Activated T-cell treated with anti-CD3 and anti-CD28 coated beads for 48 hours (primary cell): ENCODE measurements at regions not wholly inside any gene's neighbourhood (a gene's known extent, or its start where the extent isn't known, plus 50 kb on each side); places are given as distances from the start of the nearest gene placed in this dataset.
"Not testable (repeated sequence)": the region's sequence is repeated elsewhere in the genome, so short reads cannot be mapped to it uniquely, and the experiment has no call there.

ENCODE experiments used
- DNase-seq: peaks from one replicate; pipeline ENCODE4 v3.0.0-alpha.2; 2020; ENCODE audit warnings: low read depth

DNA sequence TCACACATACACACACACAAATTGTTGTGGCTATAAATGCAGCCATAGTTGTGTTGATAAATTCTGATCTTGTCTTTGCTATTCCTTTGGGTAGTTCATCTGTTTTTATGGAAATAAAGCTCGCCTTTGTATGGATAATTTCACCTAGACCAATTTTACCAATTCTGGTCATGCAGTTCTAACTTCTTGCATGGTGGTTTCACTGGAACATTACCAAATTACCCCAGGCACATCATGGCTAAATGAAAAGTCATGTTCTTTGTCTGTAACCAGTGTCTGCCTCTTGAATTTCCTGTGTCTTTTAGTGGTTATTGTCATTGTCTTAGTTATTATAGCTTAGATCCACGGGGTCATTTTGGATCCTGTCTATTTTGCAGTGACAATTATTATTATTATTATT is 50.3 kb upstream of the TMC1 start:
- DNase-seq, result no peak

DNA sequence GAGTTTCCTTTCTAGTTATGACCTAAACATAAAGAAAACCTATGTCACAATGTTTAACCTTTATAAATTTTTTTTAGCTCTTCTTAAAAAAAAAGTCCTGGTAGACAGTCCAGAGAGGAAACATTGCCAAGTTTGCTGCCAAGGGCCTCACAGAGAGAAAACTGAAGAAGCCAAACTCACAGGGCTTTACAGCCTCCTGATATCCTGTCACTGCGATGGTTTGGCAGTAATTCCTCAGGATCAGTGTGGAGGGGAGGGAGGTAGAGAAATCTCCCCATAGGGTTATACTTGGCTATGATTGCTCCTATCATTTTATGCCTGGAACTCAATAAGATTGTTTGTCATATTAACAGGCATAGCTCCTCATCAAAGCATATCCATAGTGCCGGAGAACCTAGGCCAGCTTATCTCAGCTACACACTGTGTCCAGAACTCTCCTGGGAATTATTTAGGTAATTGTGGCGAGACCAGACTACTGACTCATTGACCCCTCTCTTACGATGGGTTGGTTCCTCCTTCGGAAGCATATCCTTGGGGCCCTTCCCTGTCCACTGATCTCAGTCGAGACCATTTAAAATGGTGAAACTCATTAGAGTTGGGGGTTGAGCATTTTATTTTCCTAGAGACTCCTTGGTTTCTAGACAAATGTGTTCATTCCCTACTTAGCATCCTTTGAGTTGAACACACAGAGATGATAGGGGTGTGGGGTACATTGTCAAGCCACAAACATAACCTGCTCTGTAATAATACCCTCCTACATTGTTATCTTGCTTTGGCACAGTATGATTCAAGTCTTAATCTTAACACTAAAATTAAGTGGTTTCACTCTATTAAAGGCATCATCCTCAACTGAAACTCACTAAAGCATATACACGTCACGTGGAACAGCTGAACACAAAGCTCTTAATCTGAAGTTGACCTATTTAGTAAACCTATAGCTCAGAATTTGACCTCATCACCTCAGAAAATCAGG is 53.4 kb upstream of the TMC1 start:
- DNase-seq, result no peak

DNA sequence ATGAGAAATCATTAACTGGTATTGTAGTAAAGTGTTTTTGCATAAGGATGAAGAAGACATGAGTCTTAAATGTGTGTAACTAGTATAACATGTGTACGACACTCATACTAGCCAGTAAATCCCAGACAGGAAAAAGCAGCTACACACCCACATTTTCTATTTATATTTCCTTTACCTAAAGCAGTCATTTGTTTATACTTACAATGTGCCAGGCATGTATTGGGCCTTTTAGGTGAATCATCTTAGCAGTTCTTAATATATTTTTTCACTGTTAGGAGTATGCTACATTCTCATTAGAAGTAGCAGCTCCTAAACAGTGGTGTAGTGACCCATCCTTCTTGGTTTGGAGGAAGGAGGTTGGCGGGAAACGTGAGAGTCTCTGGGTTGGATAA is 55.8 kb upstream of the TMC1 start:
- DNase-seq, result no peak

DNA sequence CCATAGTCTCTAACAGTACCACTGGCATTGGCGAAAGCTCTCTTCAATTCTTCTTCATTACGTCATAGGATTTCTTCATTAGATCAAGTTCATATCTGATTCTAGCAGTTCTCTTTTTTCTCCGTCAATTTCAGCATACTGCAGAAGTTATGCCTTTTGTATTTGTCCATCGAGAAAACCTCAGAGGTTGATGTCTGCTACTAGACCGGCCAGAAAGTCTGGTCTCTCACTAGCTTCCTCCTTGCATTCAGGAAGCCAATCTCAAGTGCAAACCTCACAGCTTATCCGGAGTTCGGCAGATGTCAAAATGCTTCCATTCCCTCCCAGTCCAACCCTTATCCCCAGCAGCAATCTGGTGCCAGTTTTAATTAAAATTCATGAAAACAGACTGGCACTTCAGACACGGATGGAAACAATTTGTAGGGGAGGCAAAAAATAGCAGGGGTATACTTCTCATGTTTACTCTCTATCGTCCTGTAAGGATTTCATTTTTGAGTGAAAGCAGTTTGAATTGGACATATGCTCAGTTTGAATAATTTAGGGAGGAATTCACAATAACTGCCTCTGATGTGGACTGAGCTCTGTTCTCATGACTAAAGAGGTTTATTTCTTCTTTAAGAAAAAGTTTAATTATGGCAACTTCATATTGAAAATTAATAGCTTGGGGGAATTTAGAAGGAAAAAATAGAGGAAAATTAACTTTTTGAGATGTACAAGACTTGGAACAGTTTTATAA is 56.4 kb upstream of the TMC1 start:
- DNase-seq, result no peak

DNA sequence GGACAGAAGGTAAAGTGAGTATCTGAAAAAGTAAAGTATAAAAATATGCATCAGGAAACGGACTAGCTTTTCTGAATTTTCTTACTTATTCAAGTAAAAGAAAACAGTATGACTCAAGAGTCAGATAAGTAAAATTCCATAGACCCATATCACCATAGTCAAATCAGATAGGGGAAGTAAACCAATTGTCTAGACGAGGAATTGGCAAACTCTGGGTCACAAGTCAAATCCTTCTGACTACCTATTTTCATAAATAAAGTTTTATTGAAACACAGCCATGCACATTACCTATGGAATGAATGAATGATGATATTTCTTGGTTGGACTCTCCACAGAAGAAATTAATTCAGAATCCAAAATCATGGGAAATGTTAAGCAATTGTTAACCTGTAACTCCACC is 59.1 kb upstream of the TMC1 start:
- DNase-seq, result no peak

DNA sequence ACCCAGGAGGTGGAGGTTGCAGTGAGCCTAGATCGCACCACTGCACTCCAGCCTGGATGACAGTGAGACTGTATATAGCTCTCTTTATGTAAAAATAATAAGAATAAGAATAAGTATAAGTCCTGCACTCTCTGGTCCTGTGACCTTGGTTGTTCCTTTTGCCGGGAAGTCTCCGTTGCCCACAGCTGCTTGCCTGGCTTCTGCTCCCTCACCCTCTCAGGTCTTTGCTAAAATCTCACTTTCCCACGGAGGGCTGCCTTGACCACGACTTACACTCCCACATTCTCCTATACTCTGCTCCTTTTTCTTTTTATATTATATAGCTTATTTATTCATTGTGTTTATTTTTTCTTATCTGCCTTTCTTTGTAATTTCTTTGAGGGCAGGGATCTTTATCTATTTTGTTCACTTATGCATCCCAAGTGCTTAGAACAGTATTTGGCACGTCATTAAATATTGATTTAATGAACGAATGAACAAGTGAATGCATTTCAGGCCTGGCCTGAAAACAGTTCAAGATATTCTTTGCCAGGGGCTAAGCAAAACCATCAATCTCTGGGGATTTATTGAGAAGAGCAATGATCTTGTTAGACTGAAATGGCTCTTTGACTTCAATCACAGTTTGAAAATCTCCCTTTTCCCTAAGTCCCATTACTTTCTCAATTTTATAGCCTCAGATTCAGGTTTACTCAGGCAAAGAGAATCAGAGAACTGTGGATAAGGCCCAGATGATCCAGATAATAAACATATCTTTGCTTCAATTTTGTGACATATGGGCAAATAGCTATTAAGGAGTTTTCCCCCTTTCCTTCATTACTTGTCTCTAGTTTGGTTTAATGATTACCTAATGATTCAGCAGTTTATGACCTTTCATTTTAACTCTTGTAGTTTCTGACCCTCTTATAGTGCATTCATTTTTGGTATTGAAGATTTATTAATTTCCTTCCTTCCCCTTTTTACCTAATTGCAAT is 60.8 kb upstream of the TMC1 start:
- no peak for DNase-seq

DNA sequence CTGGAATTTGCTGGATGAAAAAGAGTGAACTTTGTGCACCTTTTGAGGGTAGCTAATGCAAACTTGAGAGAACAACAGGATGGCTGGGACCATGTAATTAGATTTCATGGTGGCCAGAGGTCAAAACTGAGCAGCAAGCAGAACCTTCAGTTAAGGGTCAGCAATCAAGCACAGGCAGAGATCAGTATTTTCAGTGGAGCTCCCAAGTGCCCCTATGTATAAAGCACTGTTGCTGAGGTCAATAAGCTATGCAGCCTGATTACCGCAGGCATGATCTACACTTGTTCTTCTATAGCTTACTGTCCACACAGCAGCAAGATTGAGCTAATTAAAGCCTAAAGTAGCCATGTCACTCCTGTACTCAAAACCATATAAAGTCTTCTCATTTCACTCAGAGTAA is 62.1 kb upstream of the TMC1 start:
- no peak for DNase-seq

DNA sequence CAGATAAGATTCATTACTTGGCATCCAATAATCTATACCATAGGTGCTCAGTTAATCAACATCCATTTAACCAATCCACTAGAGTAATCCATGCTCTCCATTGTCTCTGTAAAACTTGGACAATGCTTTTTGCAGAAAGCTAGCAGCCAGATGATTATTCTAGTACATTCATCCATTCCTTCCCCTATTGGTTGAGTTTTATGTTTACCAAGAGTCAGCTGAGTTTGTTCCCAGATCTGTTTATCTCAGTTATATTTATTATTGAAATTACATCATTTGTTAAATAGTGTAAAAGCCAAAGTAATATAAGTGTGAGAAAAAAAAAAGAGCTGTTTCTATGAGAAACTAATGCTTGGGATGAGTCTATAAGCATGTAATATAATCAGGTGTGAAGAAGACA is 63.3 kb upstream of the TMC1 start:
- DNase-seq, result no peak

DNA sequence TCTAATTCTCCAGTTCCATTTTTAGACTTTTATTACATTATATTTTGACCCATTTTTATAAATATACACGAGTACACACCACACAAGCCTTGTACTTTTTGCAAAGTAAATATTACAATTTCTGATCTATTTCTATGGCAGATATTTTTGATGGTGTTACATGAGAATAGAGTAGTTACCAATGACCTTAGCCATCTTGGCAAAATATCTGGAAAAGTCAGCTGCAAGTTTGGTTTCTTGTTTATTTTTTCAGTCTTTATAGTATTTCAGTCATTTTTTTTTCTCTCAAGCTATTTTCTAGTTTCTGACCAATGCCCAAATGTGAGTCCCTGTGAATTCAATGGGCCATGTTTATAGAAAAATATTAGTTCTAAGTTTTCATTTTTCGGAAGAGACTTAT is 64.0 kb upstream of the TMC1 start:
- no peak for DNase-seq

DNA sequence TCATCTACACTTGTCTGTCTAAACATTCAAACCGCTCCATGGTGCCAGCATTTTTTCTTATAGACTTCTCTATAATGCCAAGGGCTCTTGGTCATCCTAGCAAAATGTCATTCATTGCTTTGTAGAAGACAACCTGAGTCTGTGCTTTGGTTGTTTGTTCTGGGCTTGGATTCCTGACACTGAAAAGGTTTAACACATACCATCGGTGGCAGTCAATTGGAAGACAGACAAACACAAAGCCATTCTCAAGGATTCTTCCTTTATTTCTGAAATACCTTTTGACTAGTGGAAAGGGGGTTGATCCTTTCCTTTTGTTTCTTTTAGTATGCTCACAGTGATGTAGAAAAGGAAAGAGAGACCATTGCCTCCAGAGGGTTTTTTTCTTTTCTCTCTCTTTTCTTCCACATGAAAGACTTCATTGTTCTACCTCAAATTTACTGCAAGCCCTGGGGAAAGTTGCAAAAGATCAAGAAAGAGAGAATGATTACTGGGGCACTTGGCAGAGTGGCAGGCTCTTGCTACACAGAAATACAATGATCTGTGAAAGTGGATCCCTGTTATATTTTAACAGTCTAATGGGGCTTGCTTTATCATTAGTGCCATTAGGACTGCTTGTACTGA is 66.4 kb upstream of the TMC1 start:
- no peak for DNase-seq

DNA sequence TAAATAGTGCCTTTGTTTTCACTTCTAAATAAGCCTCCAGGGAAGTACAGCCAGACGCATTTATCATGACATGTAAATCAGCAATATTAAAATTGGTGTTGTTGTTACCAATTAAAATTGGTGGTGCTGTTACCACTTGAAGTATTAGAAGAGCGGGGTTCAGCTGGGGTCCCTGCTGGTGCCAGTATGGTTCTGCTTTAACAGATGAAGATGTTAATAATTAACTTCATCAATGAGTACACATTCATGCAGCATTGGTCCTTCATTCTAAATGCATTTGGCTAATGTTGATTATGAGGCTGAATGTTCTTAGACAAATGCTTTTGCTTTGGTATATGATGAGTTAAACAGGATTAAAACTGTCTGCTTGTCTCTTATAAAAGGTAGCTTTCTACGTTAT is 67.6 kb upstream of the TMC1 start:
- no peak for DNase-seq

DNA sequence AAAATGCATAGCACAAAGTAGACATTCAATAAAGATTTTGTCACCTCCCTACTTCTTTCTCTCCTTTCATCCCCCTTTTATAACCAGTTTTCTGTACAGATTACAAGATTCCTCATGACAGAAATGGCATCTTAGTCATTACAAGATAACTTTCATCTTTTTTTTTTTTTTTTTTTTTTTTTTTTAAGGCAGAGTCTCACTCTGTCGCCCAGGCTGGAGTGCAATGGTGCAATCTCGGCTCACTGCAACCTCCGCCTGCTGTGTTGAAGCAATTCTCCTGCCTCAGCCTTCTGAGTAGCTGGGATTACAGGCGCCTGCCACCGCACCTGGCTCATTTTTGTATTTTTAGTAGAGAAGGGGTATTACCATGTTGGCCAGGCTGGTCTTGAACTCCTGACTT is 75.2 kb upstream of the TMC1 start:
- not testable (repeated sequence) for DNase-seq

DNA sequence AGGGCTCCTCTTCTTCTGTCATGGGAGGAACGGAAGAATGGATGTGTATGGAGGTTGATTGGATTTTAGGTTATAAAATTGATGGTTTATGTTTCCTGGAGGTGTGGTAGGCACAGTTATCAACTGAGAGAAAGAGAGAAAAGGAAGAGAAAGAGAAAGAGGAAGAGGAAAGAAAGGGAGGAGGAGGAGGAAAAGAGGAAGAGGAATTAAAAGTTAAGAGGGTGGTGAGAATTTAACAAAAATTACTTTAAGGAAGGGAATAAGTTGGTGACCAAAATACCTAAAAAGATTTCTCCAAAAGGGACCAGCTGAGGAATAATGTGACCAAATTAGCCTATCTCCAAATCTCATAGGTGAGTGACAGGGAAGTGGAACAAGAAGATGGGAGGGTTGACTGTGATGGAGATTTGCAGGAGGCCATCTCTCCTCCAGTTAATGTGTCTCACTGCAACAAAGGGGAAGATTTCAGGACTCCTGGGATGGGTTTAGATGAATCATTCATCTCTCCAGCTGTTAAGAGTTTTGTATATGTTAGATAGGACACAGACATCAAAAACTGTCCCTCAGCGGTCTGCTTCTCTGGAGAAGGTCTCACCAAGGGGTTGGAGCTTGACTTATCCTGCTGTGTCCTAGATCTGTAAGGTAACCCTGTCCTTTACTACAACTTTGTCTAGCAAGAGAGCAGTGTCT is 76.0 kb upstream of the TMC1 start:
- DNase-seq, result no peak

DNA sequence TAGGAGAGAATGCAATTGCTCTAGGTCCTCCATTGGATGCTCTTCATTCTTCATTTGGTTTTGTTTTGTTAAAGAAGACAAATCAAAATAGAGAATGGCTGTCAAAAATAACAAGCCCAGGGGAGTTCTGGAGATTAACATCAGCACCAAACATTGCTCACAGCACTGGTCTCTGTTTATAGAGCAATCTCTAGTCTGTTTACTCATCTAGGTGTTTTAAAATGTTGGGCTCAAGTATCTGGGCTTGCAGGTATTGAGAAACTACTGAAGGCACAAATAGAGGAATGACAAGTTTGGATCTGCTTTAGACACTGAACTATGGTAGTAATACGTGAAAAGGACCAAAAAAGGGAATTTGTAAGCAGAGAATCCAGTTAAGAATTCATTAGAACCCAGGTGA is 77.0 kb upstream of the TMC1 start:
- no peak for DNase-seq

DNA sequence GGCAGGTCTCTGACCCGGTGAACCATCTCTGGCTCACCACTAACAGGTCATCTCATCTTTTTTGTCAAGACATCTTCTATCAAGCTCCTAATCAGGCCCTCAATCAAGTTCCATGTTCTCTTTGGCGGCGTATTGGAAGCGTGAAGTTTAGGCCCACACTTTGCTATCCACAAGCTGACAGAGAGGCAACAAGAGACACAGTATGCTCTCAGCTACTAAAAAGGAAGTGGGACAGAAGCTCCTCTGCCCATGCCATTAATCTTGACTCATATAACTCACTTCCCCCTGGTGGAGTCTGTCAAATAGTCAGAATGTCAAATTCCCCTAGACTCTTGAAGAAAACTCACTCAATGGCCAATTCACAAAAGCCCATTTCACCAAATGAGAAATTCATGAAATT is 77.6 kb upstream of the TMC1 start:
- peak; percentile 5 for DNase-seq

DNA sequence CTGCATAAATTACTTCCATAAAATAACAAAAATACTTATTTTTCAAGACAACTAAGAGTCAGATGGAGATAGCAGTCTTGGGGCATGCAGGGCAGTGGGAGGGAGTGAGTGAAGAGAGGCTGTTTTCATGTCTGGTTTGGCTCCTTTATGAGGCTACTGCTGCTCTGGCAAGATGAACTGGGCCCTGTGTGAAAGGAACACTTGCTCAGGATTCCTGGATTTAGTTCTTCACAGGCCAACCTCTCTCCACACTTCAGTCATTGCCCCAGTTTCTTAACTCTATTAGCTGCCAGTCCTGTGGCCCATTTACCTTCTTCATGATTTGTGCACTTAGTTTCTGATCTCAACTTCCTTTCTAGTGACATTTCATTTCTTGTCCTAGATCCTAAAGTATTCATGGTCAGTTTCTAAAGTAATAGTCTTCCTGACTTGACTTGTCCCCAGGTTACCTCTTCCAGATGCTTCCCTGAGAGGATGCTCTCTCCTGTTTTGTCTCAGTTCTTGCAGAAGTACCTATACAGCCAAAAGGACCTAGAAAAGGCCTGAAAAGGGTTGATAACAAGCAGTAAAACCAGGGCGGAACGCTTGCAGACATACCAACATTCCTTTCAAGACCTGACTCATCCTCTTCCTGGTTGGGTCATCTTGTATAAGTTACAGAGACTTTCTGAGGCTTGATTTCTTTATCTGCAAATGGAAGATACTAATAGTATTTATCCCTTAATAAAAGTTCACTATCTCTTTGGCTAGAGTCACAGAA is 77.0 kb upstream of the ZFAND5 start:
- DNase-seq, result no peak

DNA sequence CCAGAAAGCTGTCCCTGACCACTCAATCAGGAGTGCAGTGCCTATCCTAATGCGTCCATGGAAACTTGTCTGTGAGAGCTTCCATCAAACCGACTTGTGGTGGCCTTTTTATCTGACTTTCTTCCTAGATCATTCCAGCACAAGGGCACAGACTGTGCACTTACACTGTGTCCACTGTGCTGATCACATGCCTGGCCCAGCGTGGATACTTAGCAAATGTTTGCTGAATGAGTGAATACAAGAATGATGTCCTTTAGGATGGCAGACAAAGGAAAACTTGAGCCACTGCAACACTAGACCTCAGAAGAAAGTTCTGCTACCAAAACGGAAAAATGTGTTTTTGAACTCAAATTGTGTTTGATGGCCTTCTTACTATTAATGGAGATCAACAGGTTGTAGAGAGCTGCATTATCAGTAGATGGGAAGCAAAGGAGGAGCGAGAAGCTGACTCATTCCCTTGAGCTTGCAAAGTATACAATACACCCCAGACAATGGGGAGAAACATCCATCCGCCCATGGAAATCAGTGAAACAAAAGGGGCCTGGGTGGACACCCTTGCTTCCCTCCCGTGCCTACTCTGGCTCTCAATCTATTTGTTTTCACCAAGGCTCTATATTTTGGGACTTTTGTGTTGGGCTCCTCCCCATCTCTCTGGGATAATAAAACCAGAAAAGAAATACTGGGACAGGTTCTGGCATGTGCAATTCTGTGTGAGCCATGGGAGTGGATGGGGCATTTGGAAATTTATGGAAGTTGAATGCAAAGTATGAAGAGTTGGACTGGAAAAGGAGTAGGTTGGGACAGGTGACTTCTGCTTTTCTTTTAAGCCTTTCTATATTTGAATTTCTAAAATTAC is 76.2 kb upstream of the ZFAND5 start:
- no peak for DNase-seq

DNA sequence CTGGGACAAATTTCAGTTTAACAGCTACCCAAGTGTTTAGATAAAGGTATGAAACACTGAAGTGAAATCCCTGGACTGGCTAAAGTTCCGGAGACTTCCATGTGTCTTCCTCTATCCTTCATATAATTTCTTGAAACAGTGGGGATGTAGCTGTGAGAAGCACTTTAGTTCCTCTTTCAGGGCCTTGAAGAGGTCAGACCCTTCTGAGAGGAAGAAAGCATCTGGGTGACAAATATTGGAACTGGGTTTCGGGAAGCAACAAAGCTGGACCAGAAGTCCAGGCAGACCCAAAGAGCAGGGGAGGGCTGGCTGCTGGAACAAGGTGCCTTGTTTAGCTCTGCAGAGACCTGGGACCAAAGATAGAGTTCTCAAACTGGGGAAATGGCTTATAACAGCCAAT is 75.4 kb upstream of the ZFAND5 start:
- DNase-seq, result no peak

DNA sequence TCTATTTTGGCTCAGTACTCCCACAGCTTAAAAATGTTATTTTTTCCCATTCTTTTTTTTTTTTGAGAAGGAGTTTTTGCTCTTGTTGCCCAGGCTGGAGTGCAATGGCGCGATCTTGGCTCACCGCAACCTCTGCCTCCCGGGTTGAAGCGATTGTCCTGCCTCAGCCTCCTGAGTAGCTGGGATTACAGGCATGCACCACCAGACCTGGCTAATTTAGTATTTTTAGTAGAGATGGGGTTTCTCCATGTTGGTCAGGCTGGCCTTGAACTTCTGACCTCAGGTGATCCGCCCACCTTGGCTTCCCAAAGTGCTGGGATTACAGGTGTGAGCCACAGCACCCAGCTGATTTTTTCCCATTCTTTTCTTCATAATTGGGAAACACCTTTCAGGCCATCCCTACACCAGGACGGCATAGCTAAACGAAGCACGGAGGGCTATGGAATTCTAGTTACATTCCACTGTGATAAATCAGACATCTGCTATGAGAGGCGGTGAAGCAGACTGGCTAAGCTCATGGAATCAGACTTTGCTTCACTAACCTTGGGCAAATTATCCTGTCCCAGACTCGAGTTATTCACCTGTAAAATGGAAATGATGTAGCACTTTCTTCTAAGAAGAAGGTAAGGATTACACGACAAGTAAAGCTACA is 68.7 kb upstream of the ZFAND5 start:
- DNase-seq, result not testable (repeated sequence)
